GM19023 (cell line): ENCODE measurements at regions not wholly inside any gene's neighbourhood (a gene's known extent, or its start where the extent isn't known, plus 50 kb on each side); places are given as distances from the start of the nearest gene placed in this dataset.

Experiments used
- ATAC-seq: cut with Tn5 transposase; IDR thresholded peaks from one replicate; pipeline ENCODE4 v1.9.1; 2021; ENCODE audit warnings: mild to moderate bottlenecking, moderate library complexity; ENCODE audit not compliant: unreplicated experiment

DNA sequence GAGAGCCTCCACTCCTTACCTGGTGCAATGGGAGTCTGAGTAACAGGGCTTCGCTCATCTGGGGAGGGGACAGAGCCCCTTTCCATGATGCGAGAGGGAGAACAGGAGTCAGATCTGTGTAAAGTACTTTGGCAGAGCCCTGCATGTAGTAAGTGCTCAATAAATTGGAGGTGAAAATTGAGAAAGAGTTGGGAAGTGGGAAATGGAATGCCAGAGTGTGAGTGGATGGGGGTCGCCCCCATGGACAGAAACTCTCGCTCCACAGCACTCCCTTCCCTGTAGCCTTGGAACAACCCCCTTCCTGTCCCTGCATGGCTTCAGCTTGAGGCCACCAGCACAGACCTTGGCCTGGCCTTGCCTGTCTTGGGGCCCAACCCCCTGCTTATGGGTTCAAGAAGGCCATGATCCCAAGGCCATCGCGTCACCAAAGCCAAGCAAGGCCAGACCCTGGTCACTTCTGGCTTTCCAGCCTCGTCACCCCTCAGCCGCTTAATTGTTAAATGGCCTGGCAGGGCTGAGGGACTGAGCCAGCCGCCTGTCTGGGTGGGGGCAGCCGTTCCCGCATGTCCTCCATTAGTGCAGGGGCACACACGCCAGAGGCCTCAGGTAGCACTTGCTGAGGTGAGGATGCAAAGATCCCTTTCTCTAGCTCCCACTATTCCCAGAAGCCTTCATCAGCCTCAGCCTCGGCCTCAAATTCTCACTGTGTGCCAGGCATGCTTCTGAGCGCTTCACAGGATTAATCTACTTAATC is 93.7 kb upstream of the PTPN1 start:
- ATAC-seq = no peak

DNA sequence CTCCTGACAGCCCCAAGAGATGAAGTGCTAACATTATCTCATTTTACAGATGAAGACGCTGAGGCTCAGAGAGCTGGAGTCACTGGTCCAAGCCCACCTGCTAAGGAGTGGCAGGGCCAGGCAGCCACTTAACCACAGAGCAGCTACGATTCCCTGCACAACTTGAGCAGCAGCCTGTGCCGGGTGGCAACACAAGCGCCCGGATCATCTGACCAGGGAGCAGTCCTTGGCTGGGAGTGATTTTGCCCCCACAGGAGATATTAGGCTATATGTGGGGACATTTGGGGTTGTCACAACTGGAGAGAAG is 93.2 kb upstream of the PTPN1 start:
- no peak for ATAC-seq

DNA sequence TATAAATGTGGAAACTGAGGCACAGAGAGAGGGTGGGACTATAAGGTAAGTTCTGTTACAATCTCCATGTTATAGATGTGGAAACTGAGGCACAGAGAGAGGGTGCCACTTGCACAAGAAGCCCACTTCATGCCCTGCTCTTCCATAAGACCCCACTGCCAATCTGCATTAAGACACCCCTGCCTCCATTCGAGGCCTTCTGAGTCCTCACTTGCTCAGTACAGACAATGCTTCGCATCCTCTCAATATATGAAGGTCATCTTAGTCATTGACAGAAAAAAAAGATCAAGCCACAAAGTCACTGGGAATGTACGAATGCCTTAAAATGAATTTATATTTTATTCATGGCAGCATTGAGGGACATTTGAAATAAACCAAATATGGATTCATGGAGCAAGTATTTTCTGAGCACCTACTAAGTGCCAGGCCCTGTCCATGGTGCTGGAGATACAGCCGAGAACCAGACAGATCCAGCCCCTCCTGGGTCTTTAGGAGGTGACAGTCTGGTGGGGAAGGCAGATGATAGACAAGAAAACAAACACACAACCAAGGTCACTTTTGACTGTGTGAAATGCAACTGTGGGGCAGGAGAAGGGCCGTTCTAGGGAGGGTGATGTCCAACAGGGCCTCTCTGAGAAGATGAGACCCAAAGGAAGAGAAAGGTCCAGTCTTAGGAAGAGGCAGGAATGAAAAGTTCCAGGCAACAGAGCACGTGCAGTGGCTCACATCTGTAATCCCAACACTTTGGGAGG is 92.5 kb upstream of the PTPN1 start:
- ATAC-seq = no peak

DNA sequence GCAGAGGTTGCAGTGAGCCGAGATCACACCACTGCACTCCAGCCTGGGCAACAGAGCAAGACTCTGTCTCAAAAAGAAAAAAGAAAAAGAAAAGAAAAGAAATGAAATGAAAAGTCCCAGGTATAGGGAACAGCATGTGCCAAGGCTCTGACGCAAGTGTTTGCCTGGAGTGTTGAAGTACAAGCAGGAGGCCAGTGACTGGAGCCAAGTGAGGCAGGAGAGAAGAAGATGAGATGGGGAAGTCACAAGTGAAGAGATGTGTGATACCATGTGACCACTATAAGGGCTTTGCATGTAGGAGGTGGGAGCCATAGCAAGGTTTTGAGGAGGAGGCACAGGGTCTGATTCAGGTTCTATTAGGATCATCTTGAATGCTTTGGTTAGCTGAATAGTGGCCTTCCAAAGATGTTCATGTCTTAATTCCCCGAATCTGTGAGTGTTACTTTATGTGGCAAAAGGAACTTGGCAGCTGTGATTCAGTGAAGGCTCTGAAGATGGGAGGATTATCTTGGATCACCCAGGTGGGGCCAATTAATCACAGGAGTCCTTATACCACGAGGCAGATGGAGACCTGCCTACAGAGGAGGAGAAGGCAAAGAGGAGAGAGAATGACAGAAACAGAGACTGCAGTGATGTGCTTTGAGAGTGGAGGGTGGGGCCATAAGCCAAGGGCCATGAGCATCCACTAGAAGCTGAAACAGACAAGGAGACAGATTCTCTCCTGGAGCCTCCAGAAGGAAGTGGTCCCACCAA is 91.1 kb upstream of the PTPN1 start:
- ATAC-seq = no peak

DNA sequence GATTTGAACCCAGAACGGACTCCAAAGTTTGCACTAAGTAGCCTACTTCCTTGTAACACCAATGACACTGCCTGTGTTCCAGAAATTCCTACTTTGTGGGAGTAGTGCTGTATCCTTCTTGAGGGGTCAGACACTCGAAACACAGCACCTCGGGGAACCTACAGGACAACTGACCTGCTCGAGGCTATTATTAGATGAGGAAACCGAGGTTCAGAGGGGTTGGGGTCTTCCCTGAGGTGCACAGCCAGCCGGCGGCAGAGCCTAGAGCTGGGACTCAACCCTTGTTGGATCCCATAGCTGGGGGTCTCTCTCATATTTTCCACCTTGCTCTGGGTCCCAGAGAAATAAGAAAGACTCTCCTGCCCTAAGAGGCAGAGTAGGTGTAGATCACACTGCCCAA is 89.8 kb upstream of the PTPN1 start:
- no peak for ATAC-seq

DNA sequence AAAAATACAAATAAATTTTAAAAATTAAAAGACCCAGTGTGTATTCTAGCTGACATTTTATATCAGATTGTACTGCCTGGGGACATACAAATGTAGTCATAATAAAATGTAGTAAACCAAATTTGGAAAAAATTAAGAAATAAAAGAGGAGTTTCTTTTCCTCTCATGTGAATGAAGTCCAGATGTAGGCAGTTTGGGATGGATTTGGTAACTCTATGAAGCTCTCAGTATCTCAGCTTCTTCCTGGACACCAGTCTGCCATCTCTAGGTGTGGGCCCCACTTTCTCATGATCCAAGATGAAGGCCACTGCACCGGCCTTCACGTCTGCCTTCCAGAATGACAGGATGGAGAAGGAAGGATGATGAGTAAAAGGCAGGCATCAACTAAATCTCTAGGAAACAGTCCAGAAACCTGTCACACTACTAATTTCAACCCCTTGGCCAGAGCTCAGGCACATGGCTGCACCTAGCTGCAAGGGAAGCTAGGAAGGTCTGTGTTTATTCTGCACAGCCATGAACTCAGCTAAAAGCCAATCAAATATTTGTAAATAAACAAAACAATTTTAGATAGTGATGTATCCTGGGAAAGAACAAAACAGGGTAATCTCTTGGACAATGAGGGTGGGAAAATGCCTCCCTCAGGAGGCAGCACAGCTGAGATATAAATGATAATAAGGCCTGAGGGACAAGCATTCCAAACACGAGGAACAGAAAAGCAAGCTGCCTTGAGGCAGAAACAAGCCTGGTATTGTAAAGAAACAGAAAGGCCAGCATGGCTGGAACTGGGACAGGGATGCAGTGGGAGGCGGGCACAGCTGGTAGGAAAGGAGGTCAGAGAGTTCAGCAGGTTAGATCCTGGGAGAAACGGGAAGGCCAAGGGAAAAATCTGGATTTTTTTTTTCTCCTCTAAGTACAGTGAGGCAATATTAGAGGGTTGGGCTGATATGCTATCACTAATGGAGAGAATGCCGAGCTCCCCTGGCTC is 88.5 kb upstream of the PTPN1 start:
- ATAC-seq = no peak

DNA sequence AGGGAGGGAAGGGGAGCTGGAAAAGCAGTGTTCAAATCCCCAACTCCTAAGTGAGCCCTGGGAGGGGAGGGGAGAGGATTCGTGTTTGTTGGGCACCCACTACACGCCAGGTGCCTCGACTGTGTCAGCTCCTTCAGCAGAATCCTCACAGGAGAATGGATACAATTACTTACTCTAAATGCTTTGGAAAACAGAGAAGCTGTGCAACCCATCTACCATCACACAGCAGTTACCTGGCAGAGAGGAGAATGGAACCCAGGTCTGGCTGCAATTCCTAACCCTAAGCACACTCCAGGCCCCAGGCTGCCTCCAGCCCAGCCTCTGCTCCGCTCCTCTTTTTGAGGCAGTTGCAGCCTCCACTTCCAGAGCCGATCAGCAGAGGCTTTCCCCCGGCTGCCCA is 86.4 kb upstream of the PTPN1 start:
- ATAC-seq = no peak

DNA sequence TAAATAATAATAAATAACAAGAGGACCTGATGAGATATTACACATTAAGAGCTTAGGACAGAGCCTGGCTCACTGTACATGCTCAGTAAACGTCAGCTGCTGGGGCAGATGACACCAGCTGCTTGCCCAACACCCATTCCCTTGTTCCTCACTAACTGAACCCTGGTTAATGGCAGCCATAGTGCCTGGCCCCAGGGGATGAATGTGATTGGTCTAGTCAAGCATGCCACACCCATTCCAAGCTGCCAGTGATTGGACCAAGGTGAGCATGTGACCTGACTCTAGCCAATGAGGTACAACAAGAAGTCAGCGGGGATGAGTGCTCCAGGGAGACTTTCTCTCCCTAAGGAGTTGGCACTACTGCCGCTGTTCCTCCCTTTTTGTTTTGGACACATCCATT is 85.1 kb upstream of the PTPN1 start:
- no peak for ATAC-seq

DNA sequence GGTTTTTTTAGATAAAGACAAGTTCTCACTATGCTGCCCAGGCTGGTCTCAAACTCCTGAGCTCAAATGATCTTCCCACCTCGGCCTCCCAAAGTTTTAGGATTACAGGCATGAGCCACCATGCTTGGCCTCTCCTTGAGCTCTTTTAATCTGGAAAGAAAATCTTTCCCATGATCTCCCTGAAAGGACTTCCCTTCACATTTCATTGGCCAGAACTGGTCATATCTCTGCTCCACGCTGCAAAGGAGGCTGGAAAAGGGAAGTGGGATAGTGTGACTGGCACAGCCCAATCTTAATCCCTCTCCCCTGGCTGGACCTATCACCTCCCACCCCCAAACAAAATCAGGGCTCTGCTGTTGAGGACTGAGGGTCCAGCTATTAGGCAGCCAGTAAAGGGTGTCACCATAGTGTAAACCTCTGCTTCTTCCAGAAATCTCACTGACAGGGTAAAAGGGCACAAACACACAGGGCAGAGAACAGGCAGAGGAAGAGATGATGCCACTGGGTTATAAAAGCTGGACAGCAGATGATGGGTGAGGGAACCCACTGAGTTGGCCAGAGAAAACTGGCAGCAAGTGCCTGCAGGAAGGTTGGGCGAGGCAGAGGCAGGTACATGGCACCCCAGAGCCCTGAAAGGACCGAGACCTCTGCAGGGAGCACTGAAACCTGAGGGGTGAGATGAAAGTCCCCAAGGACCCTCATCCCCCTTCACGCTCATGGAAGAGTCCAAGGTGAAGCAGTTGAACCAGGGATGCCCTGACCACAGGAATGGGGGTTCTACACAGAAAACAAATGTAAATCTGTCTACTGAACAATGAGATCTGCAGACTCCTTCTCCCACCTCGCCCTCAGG is 83.1 kb upstream of the PTPN1 start:
- no peak for ATAC-seq

DNA sequence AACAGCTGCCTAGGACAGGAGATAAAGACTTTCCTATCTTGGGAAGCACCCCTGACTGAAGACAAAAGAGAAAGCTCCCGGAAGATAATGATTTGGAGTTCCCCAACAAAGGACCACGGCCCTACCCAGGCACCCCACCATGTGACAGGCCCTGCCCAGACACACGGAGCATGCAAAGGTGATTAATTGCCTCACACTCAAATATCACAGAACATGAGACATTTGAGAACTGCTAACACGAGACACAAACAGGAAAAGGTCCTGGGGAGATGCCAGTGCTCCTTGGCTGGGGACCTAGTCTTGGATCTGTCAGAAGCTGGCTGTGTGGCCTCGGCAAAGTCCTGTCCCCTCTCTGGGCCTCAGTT is 82.5 kb upstream of the PTPN1 start:
- ATAC-seq = no peak

DNA sequence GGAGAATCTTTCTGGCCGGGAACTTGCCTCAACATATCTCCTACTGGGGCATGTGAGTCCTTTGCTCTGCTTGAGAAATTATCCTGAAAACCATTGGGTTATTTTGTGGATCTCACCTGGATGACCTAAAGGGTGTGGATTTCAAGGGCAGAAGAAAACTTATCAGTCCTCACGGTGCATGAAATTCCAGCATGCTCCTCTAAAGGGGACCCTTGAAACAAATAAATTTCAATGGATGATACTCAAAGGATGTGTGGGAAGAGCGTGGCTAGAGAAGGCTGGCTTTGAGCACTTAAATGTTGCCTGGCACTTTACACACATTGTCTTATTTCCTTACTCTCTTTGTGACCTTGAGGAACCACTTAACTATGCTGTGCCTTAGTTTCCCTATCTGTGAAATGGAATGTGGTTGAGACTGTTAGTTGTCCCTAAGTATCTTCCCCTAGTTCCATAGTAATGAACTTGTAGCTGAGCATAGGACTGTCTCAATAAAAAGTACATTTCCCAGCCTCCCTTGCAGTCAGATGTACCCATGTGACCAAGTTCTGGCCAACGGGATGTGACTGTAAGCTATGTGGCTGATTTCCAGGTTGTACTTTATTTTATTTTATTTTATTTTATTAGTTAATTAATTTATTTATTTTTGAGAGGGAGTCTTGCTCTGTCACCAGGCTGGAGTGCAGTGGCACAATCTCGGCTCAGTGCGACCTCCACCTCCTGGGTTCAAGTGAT is 81.9 kb upstream of the PTPN1 start:
- no peak for ATAC-seq

DNA sequence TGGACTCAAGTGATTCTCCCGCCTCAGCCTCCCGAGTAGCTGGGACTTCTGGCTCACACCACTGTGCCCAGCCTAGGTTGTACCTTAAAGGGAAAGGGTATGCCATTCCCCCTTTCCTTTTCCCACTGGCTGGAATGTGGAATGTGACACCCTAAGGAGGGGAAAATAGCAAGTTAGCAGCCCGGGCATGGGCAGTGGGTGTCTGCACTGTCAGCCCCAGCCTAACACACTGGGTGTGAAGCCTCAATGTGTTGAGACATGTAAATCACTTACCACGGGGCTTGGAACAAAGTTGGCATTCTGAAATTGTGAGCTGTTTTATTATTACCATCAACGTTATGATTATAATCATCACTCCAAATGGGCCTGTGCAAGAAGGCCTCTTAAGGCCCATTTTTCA is 80.8 kb upstream of the PTPN1 start:
- ATAC-seq = no peak

DNA sequence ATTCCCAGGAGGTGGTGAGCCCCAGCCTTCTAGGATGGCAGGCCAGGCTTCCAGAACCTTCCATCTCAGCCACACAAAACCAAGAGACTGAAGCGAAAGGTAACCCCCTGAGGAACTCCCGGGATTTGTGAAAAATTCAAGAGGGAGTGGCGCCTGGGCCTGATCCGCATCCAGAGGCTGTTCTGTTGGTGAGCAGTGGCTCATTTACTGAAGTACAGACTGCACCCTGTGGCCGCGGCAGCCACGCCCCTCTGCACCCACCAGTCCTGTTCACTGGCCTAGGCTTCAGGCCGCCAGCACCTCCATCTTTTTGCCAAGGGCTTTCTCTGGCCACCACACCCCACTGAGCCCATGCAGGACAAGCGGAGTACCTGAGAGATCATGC is 79.1 kb upstream of the PTPN1 start:
- no peak for ATAC-seq

DNA sequence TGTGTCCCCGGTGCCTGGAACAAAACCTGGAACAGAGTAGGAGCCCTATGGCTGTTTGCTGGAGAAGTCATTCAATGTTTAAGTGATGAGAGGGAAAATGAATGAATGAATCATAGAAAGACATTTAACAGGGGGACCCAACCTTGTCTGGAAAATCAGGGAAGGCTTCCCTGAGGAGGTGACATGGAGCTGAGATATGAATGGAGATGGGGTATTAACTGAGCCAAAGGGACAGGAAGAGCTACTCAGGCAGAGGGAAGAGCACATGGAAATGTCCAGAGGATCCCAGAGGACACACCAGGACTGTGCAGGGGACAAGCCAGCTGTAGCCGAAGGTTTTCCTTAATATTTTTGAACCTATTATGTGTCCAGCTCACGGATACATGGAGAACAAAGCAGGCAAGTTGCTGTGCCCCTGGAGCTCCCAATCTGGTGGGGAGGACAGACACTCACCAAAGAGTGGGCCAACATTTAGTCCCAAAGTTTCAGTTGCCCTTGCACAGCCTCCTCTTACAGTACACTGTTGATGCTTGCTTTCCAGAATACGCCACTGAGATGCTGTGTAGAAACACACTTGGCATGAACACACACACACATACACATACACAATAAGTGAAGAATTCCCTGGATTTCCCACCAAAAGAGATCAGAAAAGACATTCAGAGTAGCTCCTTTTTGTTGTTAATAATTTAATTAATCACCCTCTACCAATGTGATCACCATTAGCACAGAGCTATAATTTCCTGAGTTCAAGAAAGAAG is 77.0 kb upstream of the PTPN1 start:
- ATAC-seq = no peak

DNA sequence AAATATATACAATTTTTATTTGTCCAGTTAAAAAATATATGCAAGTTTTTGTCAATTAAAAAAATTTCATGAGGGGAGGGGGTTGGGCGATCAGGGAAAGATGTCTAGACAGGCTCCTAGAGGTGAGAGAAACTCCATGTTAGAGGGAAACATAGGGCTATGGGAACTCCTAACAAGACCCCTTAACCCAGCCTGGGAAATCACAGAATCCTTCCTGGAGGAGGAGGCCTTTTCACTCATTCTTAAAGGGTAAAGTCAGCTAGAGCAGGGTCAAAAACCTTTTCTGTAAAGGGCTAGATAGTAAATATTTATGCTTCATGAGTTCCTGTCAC is 75.9 kb upstream of the PTPN1 start:
- no peak for ATAC-seq

DNA sequence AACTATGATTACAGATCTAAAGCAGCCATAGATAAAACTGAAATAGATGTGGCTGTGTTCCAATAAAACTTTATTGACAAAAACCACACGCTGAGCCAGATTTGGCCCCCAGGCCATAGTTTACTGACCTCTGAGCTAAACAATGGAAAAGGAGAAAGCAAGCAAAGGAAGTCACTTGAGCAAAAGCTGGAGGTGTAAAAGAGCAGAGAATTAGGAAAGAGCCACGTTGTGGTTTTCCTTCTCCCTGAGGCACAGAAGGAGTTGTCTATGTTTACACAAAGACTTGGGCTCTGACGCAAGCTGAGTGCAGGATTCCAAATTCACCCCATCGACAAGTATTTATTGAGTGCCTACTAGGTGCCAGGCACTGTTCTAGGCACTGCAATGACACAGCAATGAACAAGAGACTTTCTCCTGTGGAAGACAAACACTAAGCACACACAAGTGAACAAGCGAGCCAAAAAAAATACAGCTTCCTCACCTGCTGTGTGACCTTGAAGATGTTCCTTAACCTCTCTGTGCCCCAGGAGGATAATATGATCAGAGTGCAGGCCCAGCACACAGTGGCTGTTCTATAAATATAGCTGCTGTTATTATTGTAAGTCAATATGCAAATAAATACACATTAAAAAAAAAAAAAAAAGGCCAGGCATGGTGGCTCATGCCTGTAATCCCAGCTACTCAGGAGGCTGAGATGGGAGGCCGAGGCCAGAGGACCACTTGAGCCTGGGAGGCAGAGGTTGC is 75.4 kb upstream of the PTPN1 start:
- no peak for ATAC-seq

DNA sequence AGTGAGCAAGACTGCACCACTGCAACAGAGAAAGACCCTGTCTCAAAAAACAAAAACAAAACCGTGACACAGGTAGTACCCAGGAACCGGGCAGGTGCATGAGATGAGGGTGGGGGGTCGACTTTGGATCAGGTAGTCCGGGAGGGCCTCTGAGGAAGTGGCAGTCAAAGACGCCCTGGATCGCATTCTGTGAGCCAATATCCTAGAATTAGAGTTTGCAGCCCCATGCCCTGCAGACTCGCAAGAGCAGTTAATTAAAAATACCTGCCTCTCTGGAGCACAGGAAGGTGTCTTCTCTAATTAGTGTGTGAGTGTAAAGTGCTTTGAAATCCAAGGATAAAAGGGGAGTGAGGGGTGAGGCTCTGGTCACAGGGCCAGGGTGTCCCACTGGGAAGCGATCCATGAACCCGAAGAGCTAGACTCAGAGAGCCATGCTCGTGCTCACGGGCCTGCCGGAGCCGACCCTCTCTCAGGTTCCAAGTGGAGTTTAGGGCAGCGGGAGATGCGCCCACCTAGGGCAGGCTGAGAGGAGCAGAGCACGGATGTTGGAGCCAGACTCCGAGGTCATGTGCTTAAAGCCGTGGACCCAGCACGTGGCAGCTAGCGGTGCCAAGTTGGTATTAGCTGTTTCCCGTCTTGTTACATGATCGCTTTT is 74.7 kb upstream of the PTPN1 start:
- ATAC-seq = no peak
